Memory B cell (primary cell): ENCODE measurements at regions not wholly inside any gene's neighbourhood (a gene's known extent, or its start where the extent isn't known, plus 50 kb on each side); places are given as distances from the start of the nearest gene placed in this dataset.
"Not testable (repeated sequence)": the region's sequence is repeated elsewhere in the genome, so short reads cannot be mapped to it uniquely, and the experiment has no call there.

Experiments
- ATAC-seq: fragments of 150-1000 bp; cut with Tn5 transposase; 2 replicates; pipeline ENCODE4 v1.10.0; 2021; ENCODE audit warnings: low read depth, mild to moderate bottlenecking, moderate library complexity
- DNase-seq, 2 donors: peaks; one replicate each; pipeline ENCODE4 v3.0.0; 2022; ENCODE audit warnings: low spot score in 2 of 2
- H3K27ac Mint-ChIP-seq: one replicate; pipeline ENCODE4 v1.8.0; 2022; ENCODE audit warnings: mild to moderate bottlenecking, moderate library complexity, mixed read lengths
- H3K27me3 Mint-ChIP-seq: one replicate; pipeline ENCODE4 v1.8.0; 2022; ENCODE audit warnings: mixed read lengths
- H3K36me3 Mint-ChIP-seq: one replicate; pipeline ENCODE4 v1.8.0; 2022; ENCODE audit warnings: mild to moderate bottlenecking, mixed read lengths
- H3K4me1 Mint-ChIP-seq: one replicate; pipeline ENCODE4 v1.8.0; 2022; ENCODE audit warnings: mixed read lengths
- H3K4me3 Mint-ChIP-seq: one replicate; pipeline ENCODE4 v1.8.0; 2022; ENCODE audit warnings: mild to moderate bottlenecking, moderate library complexity, mixed read lengths
- H3K9me3 Mint-ChIP-seq: one replicate; pipeline ENCODE4 v1.8.0; 2022; ENCODE audit warnings: mixed read lengths

- no peaks in the 10 kb centered on the region for H3K9me3 Mint-ChIP-seq
- H3K27me3 Mint-ChIP-seq: peaks cover 6% of the 10 kb centered on the region
- no peak for ATAC-seq
- no peaks in the 10 kb centered on the region for H3K36me3 Mint-ChIP-seq
- no peak for DNase-seq
- no peaks in the 10 kb centered on the region for H3K4me1 Mint-ChIP-seq
- no peak overlapping the region for H3K27ac Mint-ChIP-seq
- no peak overlapping the region for H3K4me3 Mint-ChIP-seq
These were observed 125.4 kb downstream of the TMX1 start for GRCh38 chr14:51365241-51365965.

GRCh38 chr14:51366460-51366859, 126.4 kb downstream of the TMX1 start:
- H3K4me1 Mint-ChIP-seq, H3K4me3 Mint-ChIP-seq, H3K36me3 Mint-ChIP-seq, DNase-seq, ATAC-seq, H3K9me3 Mint-ChIP-seq, H3K27me3 Mint-ChIP-seq, H3K27ac Mint-ChIP-seq: not testable (repeated sequence)

- not testable (repeated sequence) for H3K4me3 Mint-ChIP-seq, ATAC-seq, H3K4me1 Mint-ChIP-seq, H3K27ac Mint-ChIP-seq, H3K27me3 Mint-ChIP-seq, H3K36me3 Mint-ChIP-seq, H3K9me3 Mint-ChIP-seq, DNase-seq
These were observed 127.0 kb downstream of the TMX1 start for GRCh38 chr14:51366866-51367599.

- Mint-ChIP-seq H3K9me3 (peaks cover 3% of the 10 kb centered on the region), H3K4me1 (no peaks in the 10 kb centered on the region), H3K4me3 (no peak overlapping the region), H3K27ac (no peak overlapping the region), H3K36me3 (no peaks in the 10 kb centered on the region), H3K27me3 (peaks cover 4% of the 10 kb centered on the region)
- ATAC-seq: no peak
- DNase-seq: no peak
These were observed 127.5 kb downstream of the TMX1 start for GRCh38 chr14:51367600-51367931.

GRCh38 chr14:51368721-51369163, 128.7 kb downstream of the TMX1 start:
- no peak for ATAC-seq
- Mint-ChIP-seq H3K4me3 (no peak overlapping the region), H3K36me3 (no peaks in the 10 kb centered on the region), H3K4me1 (no peaks in the 10 kb centered on the region), H3K27ac (no peak overlapping the region), H3K9me3 (peaks cover 5% of the 10 kb centered on the region), H3K27me3 (peaks cover 4% of the 10 kb centered on the region)
- no peak for DNase-seq

- Mint-ChIP-seq H3K36me3 (no peaks in the 10 kb centered on the region), H3K9me3 (peaks cover 5% of the 10 kb centered on the region), H3K4me1 (no peaks in the 10 kb centered on the region), H3K4me3 (no peak overlapping the region), H3K27me3 (peaks cover 4% of the 10 kb centered on the region), H3K27ac (no peak overlapping the region)
- DNase-seq: no peak
- ATAC-seq: no peak
These were observed 129.8 kb downstream of the TMX1 start for GRCh38 chr14:51369814-51370213.

DNA sequence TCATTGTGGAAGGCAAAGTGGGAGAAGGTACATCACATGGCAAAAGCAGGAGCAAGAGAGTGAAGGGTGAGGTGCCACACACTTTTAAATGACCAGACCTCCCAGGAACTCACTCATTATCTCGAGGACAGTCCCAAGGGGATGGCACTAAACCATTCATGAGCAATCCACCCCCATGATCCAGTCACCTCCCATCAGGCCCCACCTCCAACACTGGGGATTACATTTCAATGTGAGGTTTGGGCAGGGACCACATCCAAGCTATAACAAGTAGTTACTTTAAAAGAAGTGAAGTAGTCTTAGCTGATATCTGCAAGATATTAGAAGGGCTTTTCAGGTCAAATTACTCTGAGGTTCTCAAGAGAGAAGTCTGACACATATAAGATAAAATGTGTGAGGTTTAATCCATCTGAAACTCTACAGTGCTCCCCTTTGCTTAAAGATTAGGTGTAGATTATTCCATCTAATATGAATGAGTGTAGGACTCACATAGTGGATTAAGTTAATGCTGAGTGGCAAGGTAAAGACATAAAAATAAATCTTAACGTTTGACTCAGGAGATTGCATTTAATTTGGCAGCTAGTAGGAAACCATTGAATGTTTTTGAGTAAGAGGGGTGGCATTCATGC, 130.8 kb downstream of the TMX1 start:
- no peak for DNase-seq
- no peaks in the 10 kb centered on the region for H3K4me1 Mint-ChIP-seq
- H3K9me3 Mint-ChIP-seq: peaks cover 5% of the 10 kb centered on the region
- H3K4me3 Mint-ChIP-seq: no peak overlapping the region
- H3K36me3 Mint-ChIP-seq: no peaks in the 10 kb centered on the region
- H3K27ac Mint-ChIP-seq: no peak overlapping the region
- no peak for ATAC-seq
- peaks cover 4% of the 10 kb centered on the region for H3K27me3 Mint-ChIP-seq

- not testable (repeated sequence) for H3K27me3 Mint-ChIP-seq, H3K9me3 Mint-ChIP-seq, H3K4me3 Mint-ChIP-seq, H3K36me3 Mint-ChIP-seq, H3K27ac Mint-ChIP-seq, ATAC-seq, H3K4me1 Mint-ChIP-seq, DNase-seq
These were observed 137.1 kb downstream of the TMX1 start for GRCh38 chr14:51377186-51377585.

DNA sequence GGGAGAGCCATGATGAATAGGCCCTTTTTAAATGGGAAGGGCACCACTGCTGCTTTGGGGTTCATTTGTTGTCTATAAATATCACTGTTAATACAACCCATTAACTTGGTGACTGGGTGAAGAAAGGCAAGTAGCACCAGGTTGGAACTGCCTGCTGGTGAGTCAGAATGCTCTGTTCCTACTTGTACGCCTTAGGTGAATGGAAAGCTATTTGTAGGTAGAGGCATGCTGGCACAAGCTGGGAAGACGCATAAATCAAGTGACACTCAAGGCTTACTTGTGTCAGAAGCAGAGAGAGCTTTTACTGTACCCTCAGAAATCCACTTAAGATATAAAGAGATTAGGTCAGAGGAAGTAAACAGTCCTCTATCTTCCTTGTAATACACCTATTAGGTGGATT, 142.5 kb downstream of the TMX1 start:
- no peak overlapping the region for H3K4me3 Mint-ChIP-seq
- ATAC-seq (no peak), DNase-seq (no peak)
- H3K4me1 Mint-ChIP-seq: no peaks in the 10 kb centered on the region
- no peaks in the 10 kb centered on the region for H3K36me3 Mint-ChIP-seq
- no peak overlapping the region for H3K27ac Mint-ChIP-seq
- H3K27me3 Mint-ChIP-seq: peaks cover 6% of the 10 kb centered on the region
- no peaks in the 10 kb centered on the region for H3K9me3 Mint-ChIP-seq

GRCh38 chr14:51386411-51386810, 146.4 kb downstream of the TMX1 start:
- no peak for DNase-seq
- no peaks in the 10 kb centered on the region for H3K4me1 Mint-ChIP-seq
- no peak for ATAC-seq
- no peak overlapping the region for H3K4me3 Mint-ChIP-seq
- H3K36me3 Mint-ChIP-seq: peaks cover 1% of the 10 kb centered on the region
- H3K27me3 Mint-ChIP-seq: peaks cover 9% of the 10 kb centered on the region
- no peak overlapping the region for H3K27ac Mint-ChIP-seq
- H3K9me3 Mint-ChIP-seq: peaks cover 2% of the 10 kb centered on the region

- ATAC-seq: no peak
- Mint-ChIP-seq H3K36me3 (peaks cover 1% of the 10 kb centered on the region), H3K9me3 (peaks cover 2% of the 10 kb centered on the region), H3K27me3 (peaks cover 7% of the 10 kb centered on the region), H3K27ac (no peak overlapping the region), H3K4me3 (no peak overlapping the region), H3K4me1 (no peaks in the 10 kb centered on the region)
- DNase-seq: no peak
These were observed 147.1 kb downstream of the TMX1 start for GRCh38 chr14:51386983-51387735.

- ATAC-seq: no peak
- no peak overlapping the region for H3K4me3 Mint-ChIP-seq
- peaks cover 8% of the 10 kb centered on the region for H3K27me3 Mint-ChIP-seq
- no peaks in the 10 kb centered on the region for H3K4me1 Mint-ChIP-seq
- H3K9me3 Mint-ChIP-seq: peaks cover 2% of the 10 kb centered on the region
- DNase-seq: no peak
- no peak overlapping the region for H3K27ac Mint-ChIP-seq
- H3K36me3 Mint-ChIP-seq: peaks cover 1% of the 10 kb centered on the region
These were observed 152.4 kb downstream of the TMX1 start for GRCh38 chr14:51392416-51392815.

- Mint-ChIP-seq H3K36me3 (peaks cover 1% of the 10 kb centered on the region), H3K4me1 (no peaks in the 10 kb centered on the region), H3K4me3 (no peak overlapping the region), H3K27me3 (peaks cover 12% of the 10 kb centered on the region), H3K9me3 (peaks cover 2% of the 10 kb centered on the region), H3K27ac (no peak overlapping the region)
- DNase-seq: no peak
- ATAC-seq: no peak
These were observed 154.3 kb downstream of the TMX1 start for GRCh38 chr14:51394384-51394783.

- DNase-seq: no peak
- H3K27me3 Mint-ChIP-seq: peaks cover 10% of the 10 kb centered on the region
- H3K36me3 Mint-ChIP-seq: peaks cover 1% of the 10 kb centered on the region
- no peak overlapping the region for H3K27ac Mint-ChIP-seq
- H3K4me1 Mint-ChIP-seq: no peaks in the 10 kb centered on the region
- ATAC-seq: no peak
- no peak overlapping the region for H3K4me3 Mint-ChIP-seq
- H3K9me3 Mint-ChIP-seq: peaks cover 2% of the 10 kb centered on the region
These were observed 154.8 kb downstream of the TMX1 start for GRCh38 chr14:51394804-51395203.
